ENCODE measurements at regions not wholly inside any gene's neighbourhood (a gene's known extent, or its start where the extent isn't known, plus 50 kb on each side); places are given as distances from the start of the nearest gene placed in this dataset.

DNA sequence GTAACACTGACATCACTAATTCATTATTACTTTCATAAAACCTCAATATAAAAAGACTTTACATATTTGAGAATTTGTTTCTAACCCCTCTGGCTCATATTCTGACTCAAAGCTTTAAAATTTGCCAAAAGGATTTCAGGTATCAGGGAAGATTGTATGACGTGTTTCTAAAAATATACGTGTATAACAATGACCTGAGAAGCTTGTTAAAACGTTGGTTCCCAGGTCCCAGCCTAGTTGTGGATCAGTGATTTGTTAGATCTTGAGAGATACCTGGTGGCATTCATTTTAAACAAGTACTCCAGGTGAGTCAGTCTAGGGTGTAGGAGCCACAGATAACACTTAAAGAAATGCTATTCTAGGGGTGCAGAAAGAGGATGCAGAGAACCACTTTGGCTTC, 1096.8 kb upstream of the NXPH2 start:
- Histone ChIP-seq H3F3A (ENCODE audit: insufficient read depth) (no peaks in the 10 kb centered on the region), H3K27me3 (ENCODE audit: low read length) (no peaks in the 10 kb centered on the region), H3K36me3 (ENCODE audit: low read length) (no peaks in the 10 kb centered on the region), H3K9me3 (ENCODE audit: insufficient read depth, low read length) (no peaks in the 10 kb centered on the region), H3K27ac (ENCODE audit: low read depth, low read length) (no peak overlapping the region), H3K4me2 (ENCODE audit: low read depth, low read length, poor library complexity, severe bottlenecking) (no peak overlapping the region), H3K9ac (ENCODE audit: low read length) (no peak overlapping the region), H4K20me1 (ENCODE audit: low read depth, low read length) (no peaks in the 10 kb centered on the region), H2AFZ (ENCODE audit: low read depth, low read length, severe bottlenecking) (no peak overlapping the region), H3K79me2 (ENCODE audit: insufficient read depth, low read length) (no peaks in the 10 kb centered on the region), H3K9me2 (replicated peaks; ENCODE audit: insufficient read depth, low read length) (no peaks in the 10 kb centered on the region), H3K4me3 (ENCODE audit: insufficient read depth, low read length, poor library complexity, severe bottlenecking) (no peak overlapping the region)
- TF ChIP-seq CTCF (IDR thresholded peaks at IDR 0.05; ENCODE audit: insufficient read depth, low read length, poor library complexity, severe bottlenecking) (no peak), EZH2phosphoT487 (conservative IDR thresholded peaks at IDR 0.05; ENCODE audit: low read length) (no peak)

DNA sequence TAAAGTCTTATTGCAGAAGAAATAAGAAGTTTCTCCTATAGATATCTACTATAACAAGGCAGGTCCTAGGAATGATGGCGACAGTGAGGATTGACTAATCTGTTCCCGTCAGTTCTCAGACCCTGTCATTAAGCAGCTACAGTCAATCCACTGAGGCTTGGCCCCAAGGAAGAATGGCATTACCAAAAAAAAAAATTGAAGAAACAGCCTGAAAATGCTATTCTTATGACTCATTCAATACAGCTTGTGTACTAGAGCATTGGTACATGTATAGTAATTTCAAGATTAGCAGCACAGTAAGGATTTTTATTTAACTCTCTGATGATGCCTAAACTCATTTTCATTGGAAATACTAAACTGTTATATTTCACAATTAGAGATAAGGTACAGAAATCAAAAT, 1096.1 kb upstream of the NXPH2 start:
- H3K9me2 ChIP-seq (replicated peaks; ENCODE audit: insufficient read depth, low read length) = no peaks in the 10 kb centered on the region
- no peak overlapping the region for H3K4me3 ChIP-seq (ENCODE audit: insufficient read depth, low read length, poor library complexity, severe bottlenecking)
- no peak overlapping the region for H3K9ac ChIP-seq (ENCODE audit: low read length)
- H3K4me2 ChIP-seq (ENCODE audit: low read depth, low read length, poor library complexity, severe bottlenecking) = no peak overlapping the region
- no peaks in the 10 kb centered on the region for H3K27me3 ChIP-seq (ENCODE audit: low read length)
- no peak overlapping the region for H3K27ac ChIP-seq (ENCODE audit: low read depth, low read length)
- no peaks in the 10 kb centered on the region for H3K79me2 ChIP-seq (ENCODE audit: insufficient read depth, low read length)
- TF ChIP-seq CTCF (IDR thresholded peaks at IDR 0.05; ENCODE audit: insufficient read depth, low read length, poor library complexity, severe bottlenecking) (no peak), EZH2phosphoT487 (conservative IDR thresholded peaks at IDR 0.05; ENCODE audit: low read length) (no peak)
- H3F3A ChIP-seq (ENCODE audit: insufficient read depth) = no peaks in the 10 kb centered on the region
- no peaks in the 10 kb centered on the region for H3K9me3 ChIP-seq (ENCODE audit: insufficient read depth, low read length)
- no peaks in the 10 kb centered on the region for H3K36me3 ChIP-seq (ENCODE audit: low read length)
- no peaks in the 10 kb centered on the region for H4K20me1 ChIP-seq (ENCODE audit: low read depth, low read length)
- H2AFZ ChIP-seq (ENCODE audit: low read depth, low read length, severe bottlenecking) = no peak overlapping the region

- Histone ChIP-seq H3K9ac (ENCODE audit: low read length) (no peak overlapping the region), H2AFZ (ENCODE audit: low read depth, low read length, severe bottlenecking) (no peak overlapping the region)
Measured at GRCh38 chr2:139872503-139872902, 1092.3 kb upstream of the NXPH2 start.

More at GRCh38 chr2:139872503-139872902, 1092.3 kb upstream of the NXPH2 start:
- H4K20me1 ChIP-seq (ENCODE audit: low read depth, low read length) = no peaks in the 10 kb centered on the region
- no peaks in the 10 kb centered on the region for H3F3A ChIP-seq (ENCODE audit: insufficient read depth)
- no peaks in the 10 kb centered on the region for H3K27me3 ChIP-seq (ENCODE audit: low read length)
- no peaks in the 10 kb centered on the region for H3K36me3 ChIP-seq (ENCODE audit: low read length)
- TF ChIP-seq CTCF (IDR thresholded peaks at IDR 0.05; ENCODE audit: insufficient read depth, low read length, poor library complexity, severe bottlenecking) (no peak), EZH2phosphoT487 (conservative IDR thresholded peaks at IDR 0.05; ENCODE audit: low read length) (no peak)
- no peaks in the 10 kb centered on the region for H3K79me2 ChIP-seq (ENCODE audit: insufficient read depth, low read length)
- no peaks in the 10 kb centered on the region for H3K9me3 ChIP-seq (ENCODE audit: insufficient read depth, low read length)
- H3K27ac ChIP-seq (ENCODE audit: low read depth, low read length) = no peak overlapping the region
- no peak overlapping the region for H3K4me3 ChIP-seq (ENCODE audit: insufficient read depth, low read length, poor library complexity, severe bottlenecking)
- H3K4me2 ChIP-seq (ENCODE audit: low read depth, low read length, poor library complexity, severe bottlenecking) = no peak overlapping the region
- no peaks in the 10 kb centered on the region for H3K9me2 ChIP-seq (replicated peaks; ENCODE audit: insufficient read depth, low read length)
